ENCODE measurements at regions not wholly inside any gene's neighbourhood (a gene's known extent, or its start where the extent isn't known, plus 50 kb on each side); places are given as distances from the start of the nearest gene placed in this dataset.
A peak's percentile ranks its signal among the peaks of the same experiment; 100 is the strongest.

DNA sequence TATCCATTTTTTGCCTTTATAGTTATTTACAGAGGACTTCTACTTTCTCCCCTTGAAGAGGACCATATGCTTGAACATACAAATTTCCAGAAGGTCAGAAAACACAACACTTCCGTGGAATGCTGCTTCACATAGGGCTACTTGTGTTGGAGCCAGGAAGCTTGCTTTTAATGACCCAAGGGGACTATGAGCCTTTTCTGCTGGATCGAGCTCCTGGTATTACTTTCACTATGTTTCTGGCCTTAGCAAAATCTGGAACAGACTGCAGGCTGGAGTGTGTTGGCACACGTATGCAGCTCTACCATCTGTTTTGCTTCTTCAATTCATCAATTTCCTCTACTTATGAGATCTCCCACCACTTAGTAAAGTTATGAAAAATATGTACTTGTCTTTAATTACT, 69.3 kb upstream of the CBLB start:
- TF ChIP-seq, protein P1, sequence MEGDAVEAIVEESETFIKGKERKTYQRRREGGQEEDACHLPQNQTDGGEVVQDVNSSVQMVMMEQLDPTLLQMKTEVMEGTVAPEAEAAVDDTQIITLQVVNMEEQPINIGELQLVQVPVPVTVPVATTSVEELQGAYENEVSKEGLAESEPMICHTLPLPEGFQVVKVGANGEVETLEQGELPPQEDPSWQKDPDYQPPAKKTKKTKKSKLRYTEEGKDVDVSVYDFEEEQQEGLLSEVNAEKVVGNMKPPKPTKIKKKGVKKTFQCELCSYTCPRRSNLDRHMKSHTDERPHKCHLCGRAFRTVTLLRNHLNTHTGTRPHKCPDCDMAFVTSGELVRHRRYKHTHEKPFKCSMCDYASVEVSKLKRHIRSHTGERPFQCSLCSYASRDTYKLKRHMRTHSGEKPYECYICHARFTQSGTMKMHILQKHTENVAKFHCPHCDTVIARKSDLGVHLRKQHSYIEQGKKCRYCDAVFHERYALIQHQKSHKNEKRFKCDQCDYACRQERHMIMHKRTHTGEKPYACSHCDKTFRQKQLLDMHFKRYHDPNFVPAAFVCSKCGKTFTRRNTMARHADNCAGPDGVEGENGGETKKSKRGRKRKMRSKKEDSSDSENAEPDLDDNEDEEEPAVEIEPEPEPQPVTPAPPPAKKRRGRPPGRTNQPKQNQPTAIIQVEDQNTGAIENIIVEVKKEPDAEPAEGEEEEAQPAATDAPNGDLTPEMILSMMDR (IDR thresholded peaks at IDR 0.05) = no peak
- peak in 1 of 4 donors; percentile 57 for ATAC-seq
- H3K27ac ChIP-seq = no peak overlapping the region
- peak overlapping the region; percentile 36 for H3K4me3 ChIP-seq
- no peak for DNase-seq
- intact Hi-C loops (cut with DNase I) = no loop called here
- WGBS, 3 donors = 3 to 4% (median 4%) methylated on average over 3 of the region's 3 CpGs
- H3K27me3 ChIP-seq (ENCODE audit: insufficient read depth in 3 of 3, low read length in 2 of 3) = no peaks in the 10 kb centered on the region
- no peaks in the 10 kb centered on the region for H3K36me3 ChIP-seq (ENCODE audit: insufficient read depth in 1 of 2, low read depth in 1 of 2)
- H3K9me3 ChIP-seq = no peaks in the 10 kb centered on the region
- no peaks in the 10 kb centered on the region for H3K4me1 ChIP-seq

DNA sequence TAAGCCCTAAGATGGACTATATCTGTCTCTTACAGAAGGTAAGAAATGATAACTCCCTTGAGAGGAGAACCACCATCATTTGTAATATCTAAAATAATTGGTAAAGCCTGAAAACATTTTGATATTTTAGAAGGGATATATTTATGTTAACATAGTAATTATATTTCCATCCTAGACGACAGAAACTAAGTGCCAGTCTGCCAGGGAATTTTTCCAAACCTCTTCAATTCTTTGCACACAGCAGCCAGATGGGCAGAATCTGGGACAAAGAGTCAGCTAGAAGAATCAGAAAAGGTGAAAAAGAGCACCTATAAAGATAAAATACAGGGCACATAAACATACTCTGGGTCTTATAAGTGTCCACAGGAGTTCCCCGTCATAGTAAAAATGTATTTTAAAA, 70.0 kb upstream of the CBLB start:
- intact Hi-C loops (cut with DNase I) = no loop called here
- WGBS, 3 donors = 39 to 49% (median 44%) methylated on average over 2 of the region's 2 CpGs
- Histone ChIP-seq H3K36me3 (ENCODE audit: insufficient read depth in 1 of 2, low read depth in 1 of 2) (no peaks in the 10 kb centered on the region), H3K9me3 (no peaks in the 10 kb centered on the region), H3K27me3 (ENCODE audit: insufficient read depth in 3 of 3, low read length in 2 of 3) (no peaks in the 10 kb centered on the region), H3K27ac (no peak overlapping the region), H3K4me3 (no peak overlapping the region), H3K4me1 (no peaks in the 10 kb centered on the region)
- no peak for ATAC-seq
- TF ChIP-seq, protein P1 (IDR thresholded peaks at IDR 0.05) = no peak
- no peak for DNase-seq

DNA sequence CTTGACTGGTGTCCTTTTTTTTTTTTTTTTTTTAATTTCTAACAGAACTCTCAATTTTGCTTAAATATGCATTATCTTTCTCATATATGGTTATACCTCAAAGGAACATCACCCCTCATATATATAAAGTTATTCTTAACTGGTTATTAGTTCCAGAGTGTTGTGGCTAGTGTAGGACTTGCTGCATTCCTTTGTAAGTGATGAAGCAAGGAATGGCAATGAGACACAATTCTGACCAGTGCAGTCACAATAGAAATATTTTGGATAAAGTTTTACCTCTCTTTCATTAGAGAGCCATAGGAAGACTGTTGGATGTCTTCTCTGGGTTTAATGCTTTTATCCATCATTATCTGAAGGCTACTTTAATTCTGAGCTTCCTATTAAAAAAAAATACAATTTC, 75.5 kb upstream of the CBLB start:
- DNase-seq (no peak), ATAC-seq (no peak)
- Histone ChIP-seq H3K36me3 (ENCODE audit: insufficient read depth in 1 of 2, low read depth in 1 of 2) (no peaks in the 10 kb centered on the region), H3K27ac (no peak overlapping the region), H3K4me3 (no peak overlapping the region), H3K27me3 (ENCODE audit: insufficient read depth in 3 of 3, low read length in 2 of 3) (no peaks in the 10 kb centered on the region), H3K9me3 (no peaks in the 10 kb centered on the region), H3K4me1 (no peaks in the 10 kb centered on the region)
- intact Hi-C loops (cut with DNase I) = no loop called here
- TF ChIP-seq, protein P1 (IDR thresholded peaks at IDR 0.05) = no peak

DNA sequence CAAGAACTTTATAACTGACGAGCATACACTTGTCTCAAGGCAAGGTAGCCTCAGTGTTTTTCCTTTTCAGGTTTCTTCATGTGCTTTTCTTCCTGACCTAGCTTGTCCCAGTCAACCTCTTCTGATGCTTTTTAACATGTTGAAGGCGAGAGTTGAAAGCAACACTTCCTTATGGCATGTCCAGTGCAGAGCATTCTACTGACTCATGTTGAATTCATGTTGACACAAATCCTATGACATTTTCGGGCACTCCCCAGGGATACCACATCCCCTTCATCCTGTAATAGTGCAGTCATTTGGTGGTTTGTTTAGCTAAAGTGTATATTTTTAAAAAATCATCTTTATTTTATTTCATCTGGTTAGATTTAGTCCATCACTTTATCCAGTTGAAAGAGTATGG, 75.9 kb upstream of the CBLB start:
- no peak overlapping the region for H3K4me3 ChIP-seq
- intact Hi-C loops (cut with DNase I) = no loop called here
- 83 to 92% (median 85%) methylated on average over 3 of the region's 3 CpGs for WGBS, 3 donors
- no peak overlapping the region for H3K27ac ChIP-seq
- DNase-seq = no peak
- H3K36me3 ChIP-seq (ENCODE audit: insufficient read depth in 1 of 2, low read depth in 1 of 2) = no peaks in the 10 kb centered on the region
- ATAC-seq = no peak
- TF ChIP-seq, protein P1 (IDR thresholded peaks at IDR 0.05) = no peak
- H3K4me1 ChIP-seq = no peaks in the 10 kb centered on the region
- no peaks in the 10 kb centered on the region for H3K27me3 ChIP-seq (ENCODE audit: insufficient read depth in 3 of 3, low read length in 2 of 3)
- H3K9me3 ChIP-seq = no peaks in the 10 kb centered on the region

DNA sequence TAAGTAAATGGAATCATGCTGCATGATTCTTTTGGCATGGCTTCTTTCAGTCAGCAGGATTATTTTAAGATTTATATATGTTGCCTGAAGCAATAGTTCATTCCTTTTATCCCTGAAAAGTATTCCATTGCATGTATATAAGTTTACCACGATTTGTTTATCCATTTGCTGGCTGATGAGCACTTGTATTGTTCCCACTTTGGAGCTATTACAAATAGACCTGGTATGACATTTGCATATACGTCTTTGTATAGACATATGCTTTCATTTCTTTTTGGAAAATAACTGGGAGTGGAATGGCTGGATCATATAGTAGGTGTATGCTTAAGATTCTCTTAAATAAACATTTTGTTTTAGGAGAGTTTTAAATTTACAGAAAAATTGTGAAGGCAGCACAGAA, 79.3 kb upstream of the CBLB start:
- intact Hi-C loops (cut with DNase I) = no loop called here
- 77 to 84% (median 81%) methylated on average over 2 of the region's 2 CpGs for WGBS, 3 donors
- DNase-seq (no peak), ATAC-seq (no peak)
- Histone ChIP-seq H3K9me3 (no peaks in the 10 kb centered on the region), H3K4me1 (no peaks in the 10 kb centered on the region), H3K36me3 (ENCODE audit: insufficient read depth in 1 of 2, low read depth in 1 of 2) (no peaks in the 10 kb centered on the region), H3K4me3 (no peak overlapping the region), H3K27ac (no peak overlapping the region), H3K27me3 (ENCODE audit: insufficient read depth in 3 of 3, low read length in 2 of 3) (no peaks in the 10 kb centered on the region)
- TF ChIP-seq, protein P1 (IDR thresholded peaks at IDR 0.05) = no peak
